ENCODE measurements at regions not wholly inside any gene's neighbourhood (a gene's known extent, or its start where the extent isn't known, plus 50 kb on each side); places are given as distances from the start of the nearest gene placed in this dataset.
"Not testable (repeated sequence)": the region's sequence is repeated elsewhere in the genome, so short reads cannot be mapped to it uniquely, and the experiment has no call there.

GRCh38 chr22:33162196-33162595 is 104.0 kb upstream of the SYN3 start:
- H3K27me3 ChIP-seq (ENCODE audit: low read depth) = no peaks in the 10 kb centered on the region
- no peak overlapping the region for H3K4me3 ChIP-seq
- H3K9me3 ChIP-seq (replicated peaks) = no peaks in the 10 kb centered on the region
- DNase-seq = no peak
- H3K36me3 ChIP-seq = no peaks in the 10 kb centered on the region
- H3K27ac ChIP-seq (replicated peaks) = no peak overlapping the region
- H3K4me1 ChIP-seq = no peaks in the 10 kb centered on the region
- TF ChIP-seq CTCF (IDR thresholded peaks at IDR 0.05; ENCODE audit: borderline replicate concordance) = no peak
- intact Hi-C loops (cut with micrococcal nuclease) = no loop called here

- no peak for TF ChIP-seq CTCF (IDR thresholded peaks at IDR 0.05; ENCODE audit: borderline replicate concordance)
- H3K36me3 ChIP-seq = no peaks in the 10 kb centered on the region
- H3K9me3 ChIP-seq (replicated peaks) = peaks cover 1% of the 10 kb centered on the region
- no peak for DNase-seq
- no peaks in the 10 kb centered on the region for H3K4me1 ChIP-seq
- no peak overlapping the region for H3K27ac ChIP-seq (replicated peaks)
- intact Hi-C loops (cut with micrococcal nuclease) = no loop called here
- H3K27me3 ChIP-seq (ENCODE audit: low read depth) = no peaks in the 10 kb centered on the region
- H3K4me3 ChIP-seq = no peak overlapping the region
These were observed 102.3 kb upstream of the SYN3 start for GRCh38 chr22:33160525-33160924.

GRCh38 chr22:33154967-33155366 is 96.8 kb upstream of the SYN3 start:
- H3K4me1 ChIP-seq; intact Hi-C loops (cut with micrococcal nuclease); H3K27me3 ChIP-seq (ENCODE audit: low read depth); DNase-seq; H3K4me3 ChIP-seq; H3K27ac ChIP-seq (replicated peaks); H3K36me3 ChIP-seq: not testable (repeated sequence)
- peaks cover 12% of the 10 kb centered on the region for H3K9me3 ChIP-seq (replicated peaks)

- Histone ChIP-seq H3K36me3 (no peaks in the 10 kb centered on the region), H3K9me3 (replicated peaks) (peaks cover 2% of the 10 kb centered on the region), H3K4me1 (no peaks in the 10 kb centered on the region), H3K4me3 (no peak overlapping the region), H3K27ac (replicated peaks) (no peak overlapping the region), H3K27me3 (ENCODE audit: low read depth) (no peaks in the 10 kb centered on the region)
- intact Hi-C loops (cut with micrococcal nuclease) = no loop called here
- no peak for DNase-seq
- TF ChIP-seq CTCF (IDR thresholded peaks at IDR 0.05; ENCODE audit: borderline replicate concordance) = no peak
These were observed 91.4 kb upstream of the SYN3 start for GRCh38 chr22:33149611-33150010.

- no peak for TF ChIP-seq CTCF (IDR thresholded peaks at IDR 0.05; ENCODE audit: borderline replicate concordance)
- H3K27ac ChIP-seq (replicated peaks) = no peak overlapping the region
- H3K27me3 ChIP-seq (ENCODE audit: low read depth) = no peaks in the 10 kb centered on the region
- no peaks in the 10 kb centered on the region for H3K9me3 ChIP-seq (replicated peaks)
- no peak overlapping the region for H3K4me3 ChIP-seq
- intact Hi-C loops (cut with micrococcal nuclease) = no loop called here
- no peaks in the 10 kb centered on the region for H3K36me3 ChIP-seq
- DNase-seq = no peak
- H3K4me1 ChIP-seq = no peaks in the 10 kb centered on the region
These were observed 86.5 kb upstream of the SYN3 start for GRCh38 chr22:33144721-33145120.

GRCh38 chr22:33142282-33143055 is 84.3 kb upstream of the SYN3 start:
- Histone ChIP-seq H3K27ac (replicated peaks) (no peak overlapping the region), H3K27me3 (ENCODE audit: low read depth) (no peaks in the 10 kb centered on the region), H3K4me3 (no peak overlapping the region), H3K36me3 (no peaks in the 10 kb centered on the region), H3K4me1 (no peaks in the 10 kb centered on the region), H3K9me3 (replicated peaks) (peaks cover 4% of the 10 kb centered on the region)
- TF ChIP-seq CTCF (IDR thresholded peaks at IDR 0.05; ENCODE audit: borderline replicate concordance) = no peak
- DNase-seq = no peak
- intact Hi-C loops (cut with micrococcal nuclease) = no loop called here

Data from left ventricle myocardium inferior (tissue), 1 donor.